Common myeloid progenitor, CD34-positive (primary cell): ENCODE measurements at regions not wholly inside any gene's neighbourhood (a gene's known extent, or its start where the extent isn't known, plus 50 kb on each side); places are given as distances from the start of the nearest gene placed in this dataset.
"Not testable (repeated sequence)": the region's sequence is repeated elsewhere in the genome, so short reads cannot be mapped to it uniquely, and the experiment has no call there.

Source experiments
- CTCF ChIA-PET: fragments of 350-600 bp; sonication (Branson Sonifier 250); formaldehyde crosslinking; loops from one replicate; lab custom pipeline; 2021; ENCODE audit warnings: antibody characterized with exemption; lab: Charles Lee
- POLR2A ChIA-PET: fragments of 350-600 bp; sonication (Branson Sonifier 250); formaldehyde crosslinking; loops from one replicate; lab custom pipeline; 2021; ENCODE audit warnings: antibody characterized with exemption; lab: Charles Lee
- DNase-seq, 3 donors: peaks; one replicate each; pipeline versions ENCODE4 v3.0.0 to v3.0.0-alpha.2; 2013
- H3K27ac ChIP-seq, 2 experiments: 1 replicate in 1 of 2; 2 replicates in 1 of 2; pipeline ENCODE4 v1.7.0; 2013; ENCODE audit warnings: inconsistent platforms in 2 of 2, low read length in 2 of 2, mild to moderate bottlenecking in 2 of 2, low read depth in 1 of 2, moderate library complexity in 1 of 2; ENCODE audit not compliant: severe bottlenecking in 2 of 2, insufficient read depth in 1 of 2, poor library complexity in 1 of 2
- H3K27me3 ChIP-seq, 5 experiments: replicated peaks in 2 of 5; 1 replicate in 3 of 5; 2 replicates in 2 of 5; pipeline versions ENCODE4 v1.6.1 to v1.7.0; 2013; ENCODE audit warnings: low read length in 4 of 5, mild to moderate bottlenecking in 2 of 5, moderate library complexity in 2 of 5, inconsistent platforms in 1 of 5; ENCODE audit not compliant: insufficient read depth in 5 of 5, control insufficient read depth in 4 of 5
- H3K36me3 ChIP-seq, 4 experiments: 1 replicate in 2 of 4; 2 replicates in 2 of 4; pipeline versions ENCODE4 v1.6.1 to v1.7.0; 2013; ENCODE audit warnings: low read length in 3 of 4, control low read depth in 1 of 4, mild to moderate bottlenecking in 1 of 4; ENCODE audit not compliant: control insufficient read depth in 4 of 4, insufficient read depth in 4 of 4
- H3K4me1 ChIP-seq, 4 experiments: 1 replicate in 3 of 4; 2 replicates in 1 of 4; pipeline versions ENCODE4 v1.6.1 to v1.7.1; 2013; ENCODE audit warnings: low read length in 3 of 4, mild to moderate bottlenecking in 3 of 4, control low read depth in 1 of 4, inconsistent platforms in 1 of 4, moderate library complexity in 1 of 4; ENCODE audit not compliant: control insufficient read depth in 4 of 4, insufficient read depth in 4 of 4; ENCODE audit errors: control extremely low read depth in 1 of 4
- H3K4me3 ChIP-seq, 7 experiments: 1 replicate in 4 of 7; 2 replicates in 3 of 7; pipeline versions ENCODE4 v1.5.1 to v1.7.0; 2013; ENCODE audit warnings: mild to moderate bottlenecking in 7 of 7, low read length in 6 of 7, moderate library complexity in 6 of 7, inconsistent platforms in 2 of 7, low read depth in 2 of 7, control low read depth in 1 of 7; ENCODE audit not compliant: insufficient read depth in 4 of 7, control insufficient read depth in 1 of 7; ENCODE audit errors: extremely low read depth in 1 of 7
- H3K9me3 ChIP-seq, 5 experiments: 1 replicate in 4 of 5; 2 replicates in 1 of 5; pipeline versions ENCODE4 v1.6.1 to v1.7.1; 2013; ENCODE audit warnings: low read length in 4 of 5, mild to moderate bottlenecking in 2 of 5, inconsistent platforms in 1 of 5, low read depth in 1 of 5, moderate library complexity in 1 of 5; ENCODE audit not compliant: control insufficient read depth in 4 of 5, insufficient read depth in 2 of 5; ENCODE audit errors: control extremely low read depth in 1 of 5
- WGBS: methylation state at CpG from one replicate; pipeline ENCODE4 v1.1.5; 2013; ENCODE audit not compliant: insufficient coverage; 5-methylcytosine and 5-hydroxymethylcytosine counted together

DNA sequence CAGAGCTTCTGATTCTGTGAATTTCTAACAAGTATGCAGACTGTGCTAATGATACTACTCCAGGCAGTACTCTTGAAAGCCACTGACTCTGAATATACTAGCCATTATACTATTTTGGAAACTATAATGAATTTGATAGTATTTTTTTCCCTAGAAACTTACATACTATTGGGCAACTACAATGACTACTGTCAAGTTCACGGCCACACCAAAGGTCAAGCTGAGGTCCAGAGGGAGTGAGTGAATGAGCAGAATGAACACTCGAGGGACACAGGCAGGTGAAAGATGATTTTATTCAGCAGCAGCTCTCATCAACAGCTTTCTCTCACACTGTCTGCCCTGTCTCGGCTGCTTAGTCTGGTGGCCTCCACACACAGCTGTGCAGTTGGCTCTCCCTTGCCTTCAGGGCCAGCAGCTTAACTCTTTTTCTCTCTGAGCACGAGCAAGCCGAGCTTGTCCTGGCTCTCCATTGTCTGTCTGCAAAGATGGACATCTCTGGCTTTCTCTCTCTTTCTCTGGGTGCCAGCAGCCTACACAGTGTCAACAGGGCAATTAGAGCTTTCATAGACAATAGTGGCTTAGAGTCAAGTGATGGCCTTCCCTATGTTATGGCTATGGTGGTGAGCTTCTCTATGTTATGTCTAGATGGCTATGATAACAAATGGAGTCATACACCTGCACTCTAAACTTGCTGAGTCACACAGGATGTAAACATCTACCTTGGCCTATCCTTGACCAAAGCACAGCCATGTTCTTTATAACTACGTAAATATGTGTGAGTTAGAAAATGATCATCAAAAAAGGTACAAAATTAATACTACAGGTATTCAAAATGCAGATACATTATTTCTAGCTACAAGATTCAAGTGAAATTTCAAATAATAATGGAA, 362.4 kb downstream of the CGGBP1 start:
- Histone ChIP-seq H3K4me1 (no peaks in the 10 kb centered on the region), H3K4me3 (no peak overlapping the region), H3K27ac (no peak overlapping the region), H3K9me3 (peaks cover 0 to 1% (median 0%) of the 10 kb centered on the region in 5 experiments), H3K36me3 (no peaks in the 10 kb centered on the region), H3K27me3 (no peaks in the 10 kb centered on the region)
- 93% methylated on average over 5 of the region's 6 CpGs for WGBS
- no peak for DNase-seq
- CTCF ChIA-PET, result interaction anchor here (1.3 kb wide), 1 partner anchor 10 kb away, joined by 4 read pairs; no protein-coding TSS in a partner anchor
- POLR2A ChIA-PET, result interaction anchor here (0.6 kb wide), 2 partner anchors 41 to 249 kb away, joined by 3 to 4 read pairs; no protein-coding TSS in a partner anchor

DNA sequence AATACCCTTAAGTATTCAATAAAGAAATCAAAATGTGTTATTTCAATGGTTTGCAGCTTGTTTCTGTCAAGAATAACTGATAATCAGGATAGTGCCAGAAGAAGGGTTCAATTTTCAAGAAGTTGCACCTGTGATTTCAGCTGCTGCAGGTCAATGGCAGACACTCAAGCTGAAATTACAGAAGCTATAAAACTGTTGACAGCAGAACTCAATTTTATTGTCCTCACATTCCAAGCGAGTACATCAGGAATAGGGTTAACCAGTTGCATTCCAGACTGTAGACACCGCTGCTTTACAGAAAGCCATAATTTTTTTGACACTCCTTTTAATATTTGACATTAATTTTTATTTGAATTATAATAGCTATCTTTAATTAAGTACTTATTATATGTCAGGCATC, 364.1 kb downstream of the CGGBP1 start:
- H3K27me3 ChIP-seq, result no peaks in the 10 kb centered on the region
- WGBS, result no CpG with 5 or more reads among the region's 2 CpGs
- ChIA-PET CTCF (interaction anchor here (1.3 kb wide), 1 partner anchor 17 kb away, joined by 3 read pairs; no protein-coding TSS in a partner anchor), POLR2A (no interaction called here)
- no peaks in the 10 kb centered on the region for H3K36me3 ChIP-seq
- no peak overlapping the region for H3K27ac ChIP-seq
- H3K4me3 ChIP-seq, result no peak overlapping the region
- peaks cover 0 to 1% (median 0%) of the 10 kb centered on the region in 5 experiments for H3K9me3 ChIP-seq
- no peaks in the 10 kb centered on the region for H3K4me1 ChIP-seq
- no peak for DNase-seq

- ChIA-PET POLR2A (no interaction called here), CTCF (no interaction called here)
- Histone ChIP-seq H3K4me3 (no peak overlapping the region), H3K36me3 (no peaks in the 10 kb centered on the region), H3K4me1 (no peaks in the 10 kb centered on the region), H3K27me3 (no peaks in the 10 kb centered on the region), H3K27ac (no peak overlapping the region), H3K9me3 (peaks cover 0 to 1% (median 0%) of the 10 kb centered on the region in 5 experiments)
- no peak for DNase-seq
- WGBS, result 93% methylated on average over 2 of the region's 5 CpGs
Measured at GRCh38 chr3:87691109-87691508, 367.7 kb downstream of the CGGBP1 start.

DNA sequence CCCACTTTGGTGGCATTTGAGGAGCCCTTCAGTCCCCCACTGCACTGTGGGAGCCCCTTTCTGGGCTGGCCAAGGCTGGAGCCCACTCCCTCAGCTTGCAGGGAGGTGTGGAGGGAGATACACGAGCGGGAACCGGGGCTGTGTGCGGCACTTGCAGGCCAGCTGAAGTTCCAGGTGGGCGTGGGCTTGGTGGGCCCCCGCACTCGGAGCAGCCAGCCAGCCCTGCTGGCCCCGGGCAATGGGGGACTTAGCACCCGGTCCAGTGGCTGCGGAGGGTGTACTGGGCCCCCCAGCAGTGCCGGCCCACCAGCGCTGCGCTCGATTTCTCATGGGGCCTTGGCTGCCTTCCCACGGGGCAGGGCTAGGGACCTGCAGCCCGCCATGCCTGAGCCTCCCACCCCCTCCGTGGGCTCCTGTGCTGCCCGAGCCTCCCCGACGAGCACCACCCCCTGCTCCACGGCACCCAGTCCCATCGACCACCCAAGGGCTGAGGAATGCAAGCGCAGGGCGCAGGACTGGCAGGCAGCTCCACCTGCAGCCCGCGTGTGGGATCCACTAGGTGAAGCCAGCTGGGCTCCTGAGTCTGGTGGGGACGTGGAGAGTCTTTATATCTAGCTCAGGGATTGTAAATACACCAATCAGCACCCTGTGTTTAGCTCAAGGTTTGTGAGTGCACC, 379.7 kb downstream of the CGGBP1 start:
- H3K27ac ChIP-seq, H3K4me3 ChIP-seq, H3K4me1 ChIP-seq, H3K27me3 ChIP-seq, H3K36me3 ChIP-seq, DNase-seq, POLR2A ChIA-PET, CTCF ChIA-PET, H3K9me3 ChIP-seq: not testable (repeated sequence)
- WGBS, result 95% methylated on average over 16 of the region's 27 CpGs

DNA sequence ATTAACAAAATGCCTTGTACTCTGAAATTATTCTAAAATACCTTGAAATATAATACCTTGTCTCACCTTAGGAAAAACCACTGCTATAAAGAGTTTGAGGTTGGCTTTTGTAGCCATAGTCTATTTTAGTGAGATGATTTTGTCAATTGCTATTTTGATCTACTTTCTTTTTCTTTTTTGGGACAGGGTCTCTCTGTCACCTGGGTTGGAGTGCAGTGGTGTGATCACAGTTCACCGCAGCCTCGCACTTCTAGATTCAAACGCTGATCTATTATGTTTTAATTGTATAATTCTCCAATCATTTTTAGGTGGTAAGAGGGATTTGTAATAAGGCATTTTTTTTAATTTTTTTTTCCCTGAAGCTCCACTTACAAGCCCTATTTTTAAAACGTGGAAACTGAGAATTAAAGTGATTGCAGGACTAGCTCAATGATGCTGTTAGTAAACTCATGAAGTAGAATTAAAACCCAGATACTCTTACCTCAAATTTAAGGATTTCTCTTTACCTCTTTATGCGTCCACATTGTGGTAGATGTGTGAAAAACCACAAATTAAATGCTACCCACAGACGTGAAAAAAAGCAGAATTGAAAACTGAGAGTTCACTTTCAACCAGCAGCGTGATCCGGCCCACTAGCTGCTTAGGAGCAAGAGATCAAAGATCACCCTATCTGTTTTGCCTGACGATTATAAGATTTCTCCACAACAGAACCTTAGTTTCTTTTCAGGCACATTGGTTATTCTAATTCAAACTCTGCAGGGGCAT, 384.2 kb downstream of the CGGBP1 start:
- H3K4me1 ChIP-seq, result no peaks in the 10 kb centered on the region
- no peak overlapping the region for H3K4me3 ChIP-seq
- DNase-seq, result peak in 1 of 3 donors; percentile 1
- CTCF ChIA-PET, result no interaction called here
- peaks cover 0 to 3% (median 0%) of the 10 kb centered on the region in 5 experiments for H3K9me3 ChIP-seq
- 93% methylated on average over 3 of the region's 9 CpGs for WGBS
- POLR2A ChIA-PET, result no interaction called here
- no peaks in the 10 kb centered on the region for H3K36me3 ChIP-seq
- H3K27me3 ChIP-seq, result no peaks in the 10 kb centered on the region
- H3K27ac ChIP-seq, result no peak overlapping the region

GRCh38 chr3:87673132-87673531, 385.7 kb downstream of the CGGBP1 start:
- ChIA-PET CTCF (no interaction called here), POLR2A (no interaction called here)
- Histone ChIP-seq H3K9me3 (peaks cover 0 to 2% (median 0%) of the 10 kb centered on the region in 5 experiments), H3K27ac (no peak overlapping the region), H3K36me3 (no peaks in the 10 kb centered on the region), H3K27me3 (no peaks in the 10 kb centered on the region), H3K4me3 (no peak overlapping the region), H3K4me1 (no peaks in the 10 kb centered on the region)
- no peak for DNase-seq
- whole genome bisulfite sequencing, result 100% methylated on average over 1 of the region's 4 CpGs
